ENCODE measurements at regions not wholly inside any gene's neighbourhood (a gene's known extent, or its start where the extent isn't known, plus 50 kb on each side); places are given as distances from the start of the nearest gene placed in this dataset.

- H3K36me3 ChIP-seq: no peaks in the 10 kb centered on the region
- no peak overlapping the region for H3K4me3 ChIP-seq (ENCODE audit: low read depth, low read length)
- H3K9me3 ChIP-seq (ENCODE audit: severe bottlenecking): no peaks in the 10 kb centered on the region
- no peak overlapping the region for H3K27ac ChIP-seq
- no peak for DNase-seq
- TF ChIP-seq CTCF (IDR thresholded peaks at IDR 0.05; ENCODE audit: low read depth, low read length): no peak
- H3K27me3 ChIP-seq (ENCODE audit: insufficient read depth, low read depth, severe bottlenecking): no peaks in the 10 kb centered on the region
Observed at GRCh38 chr1:62926681-62927252, 142.8 kb downstream of the ATG4C start.

GRCh38 chr1:62928885-62929284 lies 145.0 kb downstream of the ATG4C start:
- TF ChIP-seq CTCF (IDR thresholded peaks at IDR 0.05; ENCODE audit: low read depth, low read length): no peak
- no peaks in the 10 kb centered on the region for H3K36me3 ChIP-seq

GRCh38 chr1:62937634-62938296 lies 153.8 kb downstream of the ATG4C start:
- H3K27ac ChIP-seq: no peak overlapping the region
- no peak overlapping the region for H3K4me3 ChIP-seq (ENCODE audit: low read depth, low read length)
- no peak for DNase-seq
- H3K9me3 ChIP-seq (ENCODE audit: severe bottlenecking): no peaks in the 10 kb centered on the region
- no peaks in the 10 kb centered on the region for H3K27me3 ChIP-seq (ENCODE audit: insufficient read depth, low read depth, severe bottlenecking)
- H3K36me3 ChIP-seq: no peaks in the 10 kb centered on the region
- TF ChIP-seq CTCF (IDR thresholded peaks at IDR 0.05; ENCODE audit: low read depth, low read length): no peak

More at GRCh38 chr1:62928885-62929284, 145.0 kb downstream of the ATG4C start:
- Histone ChIP-seq H3K9me3 (ENCODE audit: severe bottlenecking) (no peaks in the 10 kb centered on the region), H3K27me3 (ENCODE audit: insufficient read depth, low read depth, severe bottlenecking) (no peaks in the 10 kb centered on the region), H3K4me3 (ENCODE audit: low read depth, low read length) (no peak overlapping the region), H3K27ac (no peak overlapping the region)
- DNase-seq: no peak

GRCh38 chr1:62941780-62942179 lies 157.8 kb downstream of the ATG4C start:
- no peaks in the 10 kb centered on the region for H3K9me3 ChIP-seq (ENCODE audit: severe bottlenecking)
- H3K4me3 ChIP-seq (ENCODE audit: low read depth, low read length): no peak overlapping the region
- H3K27me3 ChIP-seq (ENCODE audit: insufficient read depth, low read depth, severe bottlenecking): no peaks in the 10 kb centered on the region
- H3K36me3 ChIP-seq: no peaks in the 10 kb centered on the region
- no peak for DNase-seq
- TF ChIP-seq CTCF (IDR thresholded peaks at IDR 0.05; ENCODE audit: low read depth, low read length): no peak
- H3K27ac ChIP-seq: no peak overlapping the region

- Histone ChIP-seq H3K27ac (no peak overlapping the region), H3K27me3 (ENCODE audit: insufficient read depth, low read depth, severe bottlenecking) (no peaks in the 10 kb centered on the region), H3K36me3 (no peaks in the 10 kb centered on the region), H3K4me3 (ENCODE audit: low read depth, low read length) (no peak overlapping the region), H3K9me3 (ENCODE audit: severe bottlenecking) (no peaks in the 10 kb centered on the region)
- no peak for DNase-seq
- no peak for TF ChIP-seq CTCF (IDR thresholded peaks at IDR 0.05; ENCODE audit: low read depth, low read length)
Observed at GRCh38 chr1:62946511-62946910, 162.6 kb downstream of the ATG4C start.

- no peak for TF ChIP-seq CTCF (IDR thresholded peaks at IDR 0.05; ENCODE audit: low read depth, low read length)
- DNase-seq: no peak
- Histone ChIP-seq H3K4me3 (ENCODE audit: low read depth, low read length) (no peak overlapping the region), H3K27me3 (ENCODE audit: insufficient read depth, low read depth, severe bottlenecking) (no peaks in the 10 kb centered on the region), H3K27ac (no peak overlapping the region), H3K36me3 (no peaks in the 10 kb centered on the region), H3K9me3 (ENCODE audit: severe bottlenecking) (no peaks in the 10 kb centered on the region)
Observed at GRCh38 chr1:62951428-62951827, 167.5 kb downstream of the ATG4C start.
